H1 (cell line): ENCODE measurements at regions not wholly inside any gene's neighbourhood (a gene's known extent, or its start where the extent isn't known, plus 50 kb on each side); places are given as distances from the start of the nearest gene placed in this dataset.
A peak's percentile ranks its signal among the peaks of the same experiment; 100 is the strongest.

Source experiments
- CTCF ChIA-PET: fragments of 300-600 bp; sonication (Branson Sonifier 250); formaldehyde crosslinking; loops from one replicate; lab custom pipeline; 2021; ENCODE audit not compliant: partially characterized antibody; lab: Charles Lee
- POLR2A ChIA-PET: fragments of 300-600 bp; sonication (Branson Sonifier 250); formaldehyde crosslinking; loops from one replicate; lab custom pipeline; 2021; ENCODE audit warnings: inconsistent platforms; ENCODE audit not compliant: partially characterized antibody; lab: Charles Lee
- DNase-seq, 2 experiments: peaks; one replicate each; pipeline versions ENCODE4 v3.0.0 to v3.0.0-alpha.2; 2010 to 2022; ENCODE audit warnings: low spot score in 2 of 2, low read depth in 1 of 2, mixed read lengths in 1 of 2
- FAIRE-seq: peaks from 2 replicates; lab custom pipeline; 2011; peaks lifted over from hg19 to GRCh38; lab: Jason Lieb, UNC
- H2AFZ ChIP-seq: 2 replicates; pipeline ENCODE4 v1.8.1; 2012; ENCODE audit warnings: low read length, inconsistent platforms
- H2AK5ac ChIP-seq: 2 replicates; pipeline ENCODE4 v1.6.1; 2013; ENCODE audit warnings: low read depth, low read length
- H2BK120ac ChIP-seq: replicated peaks from 2 replicates; pipeline ENCODE3; 2013; ENCODE audit warnings: low read depth, low read length, inconsistent platforms
- H2BK12ac ChIP-seq: 2 replicates; pipeline ENCODE4 v1.6.1; 2013; ENCODE audit warnings: low read depth, low read length
- H2BK15ac ChIP-seq: 2 replicates; pipeline ENCODE4 v1.6.1; 2013; ENCODE audit warnings: low read length
- H2BK20ac ChIP-seq: 2 replicates; pipeline ENCODE4 v1.6.1; 2013; ENCODE audit warnings: low read length
- H2BK5ac ChIP-seq: 2 replicates; pipeline ENCODE4 v1.6.1; 2013; ENCODE audit warnings: low read depth, low read length
- H3K14ac ChIP-seq: 2 replicates; pipeline ENCODE4 v1.6.1; 2013; ENCODE audit warnings: inconsistent platforms; ENCODE audit not compliant: insufficient read length
- H3K18ac ChIP-seq: 2 replicates; pipeline ENCODE4 v1.6.1; 2013; ENCODE audit warnings: low read length; ENCODE audit errors: extremely low read depth
- H3K23ac ChIP-seq: 2 replicates; pipeline ENCODE4 v1.6.1; 2013; ENCODE audit warnings: inconsistent platforms; ENCODE audit not compliant: insufficient read length
- H3K23me2 ChIP-seq: 2 replicates; pipeline ENCODE4 v1.6.1; 2013; ENCODE audit warnings: low read depth, low read length
- H3K27ac ChIP-seq: 2 replicates; pipeline ENCODE4 v1.6.1; 2011; ENCODE audit warnings: low read depth, low read length, inconsistent platforms
- H3K27me3 ChIP-seq, 4 experiments: replicated peaks in 1 of 4; 1 replicate in 1 of 4; 2 replicates in 3 of 4; pipeline versions ENCODE4 v1.6.1 to v1.8.1; 2011 to 2013; ENCODE audit warnings: low read length in 3 of 4, mild to moderate bottlenecking in 3 of 4, inconsistent platforms in 2 of 4, mixed read lengths in 2 of 4, moderate library complexity in 1 of 4; ENCODE audit not compliant: control insufficient read depth in 3 of 4, insufficient read depth in 3 of 4; ENCODE audit errors: extremely low read depth in 1 of 4
- H3K36me3 ChIP-seq, 4 experiments: 2 replicates each; pipeline versions ENCODE4 v1.6.1 to v1.8.1; 2011 to 2013; ENCODE audit warnings: mild to moderate bottlenecking in 4 of 4, low read length in 3 of 4, moderate library complexity in 2 of 4, control low read depth in 1 of 4, inconsistent platforms in 1 of 4; ENCODE audit not compliant: insufficient read depth in 4 of 4, control insufficient read depth in 2 of 4
- H3K4ac ChIP-seq: replicated peaks from 2 replicates; pipeline ENCODE3; 2013; ENCODE audit warnings: low read length, low read depth, mixed read lengths, inconsistent platforms; ENCODE audit not compliant: insufficient read length
- H3K4me1 ChIP-seq, 4 experiments: replicated peaks in 1 of 4; 1 replicate in 1 of 4; 2 replicates in 3 of 4; pipeline versions ENCODE4 v1.6.1 to v1.8.1; 2011 to 2013; ENCODE audit warnings: low read length in 3 of 4, inconsistent platforms in 2 of 4, mixed read lengths in 1 of 4; ENCODE audit not compliant: insufficient read depth in 4 of 4, control insufficient read depth in 3 of 4
- H3K4me2 ChIP-seq, 2 experiments: 2 replicates each; pipeline versions ENCODE4 v1.6.1 to v1.8.1; 2011 to 2013; ENCODE audit warnings: low read depth in 2 of 2, low read length in 2 of 2, control low read depth in 1 of 2, inconsistent platforms in 1 of 2, mild to moderate bottlenecking in 1 of 2; ENCODE audit not compliant: insufficient read depth in 1 of 2
- H3K4me3 ChIP-seq, 4 experiments: fragments of 200-600, 300-600 bp in 1 of 4; sonication (generic), shearing (Covaris generic), sonication (Bioruptor Twin) in 1 of 4; 2 replicates each; pipeline versions ENCODE4 v1.5.1 to v1.8.1; 2011 to 2016; ENCODE audit warnings: low read length in 4 of 4, low read depth in 3 of 4, control low read depth in 2 of 4, inconsistent platforms in 2 of 4, mild to moderate bottlenecking in 2 of 4, mixed read lengths in 1 of 4, moderate library complexity in 1 of 4; ENCODE audit not compliant: insufficient read depth in 2 of 4; ENCODE audit errors: extremely low read depth in 1 of 4
- H3K56ac ChIP-seq: replicated peaks from 2 replicates; pipeline ENCODE3; 2013; ENCODE audit warnings: low read depth, mild to moderate bottlenecking, mixed read lengths, low read length, inconsistent platforms; ENCODE audit not compliant: insufficient read length
- H3K79me1 ChIP-seq: 2 replicates; pipeline ENCODE4 v1.6.1; 2013; ENCODE audit warnings: low read depth, low read length, control low read depth
- H3K79me2 ChIP-seq, 2 experiments: 2 replicates each; pipeline versions ENCODE4 v1.6.1 to v1.8.1; 2012 to 2013; ENCODE audit warnings: low read length in 2 of 2, mild to moderate bottlenecking in 2 of 2, inconsistent platforms in 1 of 2; ENCODE audit not compliant: insufficient read depth in 2 of 2, control insufficient read depth in 1 of 2
- H3K9ac ChIP-seq, 4 experiments: replicated peaks in 1 of 4; 1 replicate in 1 of 4; 2 replicates in 3 of 4; pipeline versions ENCODE4 v1.6.1 to v1.8.1; 2011 to 2013; ENCODE audit warnings: low read depth in 3 of 4, low read length in 3 of 4, control low read depth in 2 of 4, mild to moderate bottlenecking in 2 of 4, moderate library complexity in 2 of 4, inconsistent platforms in 1 of 4; ENCODE audit errors: extremely low read depth in 1 of 4
- H3K9me3 ChIP-seq, 2 experiments: 2 replicates each; pipeline versions ENCODE4 v1.6.1 to v1.8.1; 2012 to 2013; ENCODE audit warnings: mild to moderate bottlenecking in 2 of 2, moderate library complexity in 2 of 2, control low read depth in 1 of 2, inconsistent platforms in 1 of 2, low read depth in 1 of 2, low read length in 1 of 2, mixed read lengths in 1 of 2; ENCODE audit not compliant: insufficient read depth in 2 of 2
- H4K20me1 ChIP-seq, 2 experiments: replicated peaks in 1 of 2; 2 replicates each; pipeline versions ENCODE3 to v1.8.1; 2011 to 2013; ENCODE audit warnings: inconsistent platforms in 2 of 2, low read length in 2 of 2, mild to moderate bottlenecking in 1 of 2; ENCODE audit not compliant: insufficient read depth in 2 of 2, control insufficient read depth in 1 of 2
- H4K5ac ChIP-seq: 2 replicates; pipeline ENCODE4 v1.6.1; 2013; ENCODE audit warnings: low read length, low read depth, mixed read lengths, inconsistent platforms; ENCODE audit not compliant: insufficient read length
- H4K8ac ChIP-seq: 2 replicates; pipeline ENCODE4 v1.8.0; 2013; ENCODE audit warnings: mild to moderate bottlenecking, moderate library complexity, low read length, inconsistent platforms; ENCODE audit not compliant: insufficient read depth; ENCODE audit errors: extremely low read depth
- H4K91ac ChIP-seq: replicated peaks from 2 replicates; pipeline ENCODE3; 2013; ENCODE audit warnings: low read length, mixed read lengths, inconsistent platforms; ENCODE audit not compliant: insufficient read length
- FOSL1 ChIP-seq: IDR thresholded peaks from 2 replicates; pipeline ENCODE4 v1.6.1; 2011; ENCODE audit warnings: mild to moderate bottlenecking, low read depth, low read length, moderate library complexity; ENCODE audit not compliant: insufficient read depth
- MAFK ChIP-seq: IDR thresholded peaks from 2 replicates; pipeline ENCODE4 v1.6.1; 2012; ENCODE audit warnings: low read depth, mild to moderate bottlenecking, improper control_type of control experiment, low read length
- NANOG ChIP-seq: IDR thresholded peaks from 2 replicates; pipeline ENCODE4 v1.6.1; 2011; ENCODE audit warnings: low read length, low read depth, mild to moderate bottlenecking, inconsistent platforms; ENCODE audit not compliant: insufficient read depth, poor library complexity, severe bottlenecking
- RXRA ChIP-seq: IDR thresholded peaks from 2 replicates; pipeline ENCODE4 v1.6.1; 2011; ENCODE audit warnings: low read depth, mild to moderate bottlenecking, low read length, moderate library complexity; ENCODE audit not compliant: insufficient read depth
- SP1 ChIP-seq: IDR thresholded peaks from 2 replicates; pipeline ENCODE4 v1.6.1; 2011; ENCODE audit warnings: low read depth, low read length
- WGBS, 2 experiments: shearing (Covaris generic) in 1 of 2; methylation state at CpG; one replicate each; pipeline versions ENCODE4 v1.1.6 to v1.1.7; 2013 to 2015; ENCODE audit warnings: low lambda C conversion rate in 2 of 2, mixed read lengths in 2 of 2, inconsistent platforms in 1 of 2, low coverage in 1 of 2, missing lambda C conversion rate in 1 of 2; ENCODE audit not compliant: insufficient replicate concordance in 2 of 2, insufficient coverage in 1 of 2, insufficient read length in 1 of 2; ENCODE audit errors: extremely low coverage in 1 of 2, missing lambda C conversion rate in 1 of 2; 5-methylcytosine and 5-hydroxymethylcytosine counted together
- TF ChIP-seq, protein P1 (sequence below): IDR thresholded peaks from 2 replicates; pipeline ENCODE4 v1.6.1; 2012; ENCODE audit warnings: inconsistent platforms

GRCh38 chr5:107165296-107165695 lies 505.4 kb downstream of the EFNA5 start:
- no peak overlapping the region for H2AK5ac ChIP-seq
- no peak overlapping the region for H3K4me2 ChIP-seq
- H2AFZ ChIP-seq = no peak overlapping the region
- H3K27ac ChIP-seq = no peak overlapping the region
- no peak overlapping the region for H3K9ac ChIP-seq
- H3K23ac ChIP-seq = no peak overlapping the region
- no peaks in the 10 kb centered on the region for H3K79me1 ChIP-seq
- no peaks in the 10 kb centered on the region for H4K20me1 ChIP-seq
- no peaks in the 10 kb centered on the region for H3K27me3 ChIP-seq
- FAIRE-seq (no peak), DNase-seq (no peak)
- H2BK12ac ChIP-seq = no peak overlapping the region
- no peaks in the 10 kb centered on the region for H3K4me1 ChIP-seq
- H3K36me3 ChIP-seq = peaks cover 0 to 1% (median 0%) of the 10 kb centered on the region in 4 experiments; a peak in 2 of 8 replicates
- no peak overlapping the region for H3K4me3 ChIP-seq
- POLR2A ChIA-PET = no interaction called here
- H4K5ac ChIP-seq = no peak overlapping the region
- H3K56ac ChIP-seq = no peak overlapping the region
- no peak overlapping the region for H3K14ac ChIP-seq
- H4K91ac ChIP-seq = no peak overlapping the region
- no peaks in the 10 kb centered on the region for H3K79me2 ChIP-seq
- H3K23me2 ChIP-seq = no peaks in the 10 kb centered on the region
- H3K9me3 ChIP-seq = peaks cover 1 to 5% of the 10 kb centered on the region in 2 experiments; a peak in 3 of 4 replicates
- H2BK15ac ChIP-seq = no peak overlapping the region
- H3K4ac ChIP-seq = no peak overlapping the region
- CTCF ChIA-PET = no interaction called here
- no peak overlapping the region for H4K8ac ChIP-seq
- H3K18ac ChIP-seq = no peak overlapping the region
- H2BK5ac ChIP-seq = no peak overlapping the region
- WGBS, 2 experiments = 42% methylated on average over 2 of the region's 2 CpGs; no CpG with 5 or more reads in 1 of the 2 experiments
- H2BK20ac ChIP-seq = no peak overlapping the region
- TF ChIP-seq RXRA (no peak), SP1 (no peak), MAFK (peak; percentile 45; the same call in 1 of the 2 replicates), NANOG (no peak), FOSL1 (no peak)
- TF ChIP-seq, protein P1, sequence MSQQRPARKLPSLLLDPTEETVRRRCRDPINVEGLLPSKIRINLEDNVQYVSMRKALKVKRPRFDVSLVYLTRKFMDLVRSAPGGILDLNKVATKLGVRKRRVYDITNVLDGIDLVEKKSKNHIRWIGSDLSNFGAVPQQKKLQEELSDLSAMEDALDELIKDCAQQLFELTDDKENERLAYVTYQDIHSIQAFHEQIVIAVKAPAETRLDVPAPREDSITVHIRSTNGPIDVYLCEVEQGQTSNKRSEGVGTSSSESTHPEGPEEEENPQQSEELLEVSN = no peak
- no peak overlapping the region for H2BK120ac ChIP-seq
